ENCODE measurements at regions not wholly inside any gene's neighbourhood (a gene's known extent, or its start where the extent isn't known, plus 50 kb on each side); places are given as distances from the start of the nearest gene placed in this dataset.

GRCh38 chr13:63307228-63307627 is 1891.6 kb upstream of the PCDH20 start:
- TF ChIP-seq ZNF274 (IDR thresholded peaks at IDR 0.05; ENCODE audit: low read depth, low read length) (no peak), YY1 (IDR thresholded peaks at IDR 0.05; ENCODE audit: insufficient read depth, insufficient read length) (no peak), SUZ12 (IDR thresholded peaks at IDR 0.05; ENCODE audit: extremely low read depth, insufficient read depth, insufficient read length) (no peak)
